ENCODE measurements at regions not wholly inside any gene's neighbourhood (a gene's known extent, or its start where the extent isn't known, plus 50 kb on each side); places are given as distances from the start of the nearest gene placed in this dataset.

GRCh38 chr7:156499247-156499881, 141.2 kb upstream of the RNF32 start:
- Histone ChIP-seq H3K9me3 (ENCODE audit: insufficient read depth, low read depth, low read length) (peaks cover 5% of the 10 kb centered on the region), H3K27ac (ENCODE audit: low read depth, low read length) (no peak overlapping the region), H3K27me3 (ENCODE audit: insufficient read depth, low read length) (no peaks in the 10 kb centered on the region), H3K4me1 (ENCODE audit: insufficient read depth, low read length) (no peaks in the 10 kb centered on the region), H4K20me1 (ENCODE audit: insufficient read depth, low read length) (no peaks in the 10 kb centered on the region), H3K79me2 (ENCODE audit: insufficient read depth, low read length) (no peaks in the 10 kb centered on the region), H3K36me3 (ENCODE audit: insufficient read depth, low read length) (no peaks in the 10 kb centered on the region), H3K4me2 (ENCODE audit: low read length) (no peak overlapping the region), H3K9ac (ENCODE audit: low read length) (no peak overlapping the region), H3K4me3 (ENCODE audit: insufficient read depth, low read depth, low read length) (no peak overlapping the region), H2AFZ (ENCODE audit: low read depth, low read length) (no peak overlapping the region)
- TF ChIP-seq CTCF (IDR thresholded peaks at IDR 0.05; ENCODE audit: insufficient read depth, low read depth, low read length) (no peak), EZH2 (IDR thresholded peaks at IDR 0.05; ENCODE audit: insufficient read depth, low read length) (no peak)
- Mint-ChIP-seq H3K9me3 (ENCODE audit: unreplicated experiment) (peaks cover 2% of the 10 kb centered on the region), H3K27ac (ENCODE audit: unreplicated experiment) (no peak overlapping the region), H3K27me3 (ENCODE audit: low read depth, unreplicated experiment) (peaks cover 7% of the 10 kb centered on the region), H3K4me3 (ENCODE audit: unreplicated experiment) (no peak overlapping the region), H3K36me3 (ENCODE audit: low read depth, unreplicated experiment) (no peaks in the 10 kb centered on the region), H3K4me1 (ENCODE audit: low read depth, unreplicated experiment) (no peaks in the 10 kb centered on the region)
- no peak for FAIRE-seq
- DNase-seq (ENCODE audit: low read depth) = no peak

GRCh38 chr7:156497776-156498509, 142.6 kb upstream of the RNF32 start:
- no peaks in the 10 kb centered on the region for H3K4me1 ChIP-seq (ENCODE audit: insufficient read depth, low read length)
- Mint-ChIP-seq H3K27ac (ENCODE audit: unreplicated experiment) (no peak overlapping the region), H3K4me3 (ENCODE audit: unreplicated experiment) (no peak overlapping the region), H3K4me1 (ENCODE audit: low read depth, unreplicated experiment) (no peaks in the 10 kb centered on the region), H3K36me3 (ENCODE audit: low read depth, unreplicated experiment) (no peaks in the 10 kb centered on the region), H3K27me3 (ENCODE audit: low read depth, unreplicated experiment) (peaks cover 7% of the 10 kb centered on the region), H3K9me3 (ENCODE audit: unreplicated experiment) (peaks cover 2% of the 10 kb centered on the region)
- FAIRE-seq (no peak), DNase-seq (ENCODE audit: low read depth) (no peak)
- no peaks in the 10 kb centered on the region for H3K27me3 ChIP-seq (ENCODE audit: insufficient read depth, low read length)
- peaks cover 5% of the 10 kb centered on the region for H3K9me3 ChIP-seq (ENCODE audit: insufficient read depth, low read depth, low read length)
- H3K4me3 ChIP-seq (ENCODE audit: insufficient read depth, low read depth, low read length) = no peak overlapping the region
- H3K4me2 ChIP-seq (ENCODE audit: low read length) = no peak overlapping the region
- no peak overlapping the region for H2AFZ ChIP-seq (ENCODE audit: low read depth, low read length)
- TF ChIP-seq CTCF (IDR thresholded peaks at IDR 0.05; ENCODE audit: insufficient read depth, low read depth, low read length) (no peak), EZH2 (IDR thresholded peaks at IDR 0.05; ENCODE audit: insufficient read depth, low read length) (no peak)
- no peak overlapping the region for H3K27ac ChIP-seq (ENCODE audit: low read depth, low read length)
- H3K79me2 ChIP-seq (ENCODE audit: insufficient read depth, low read length) = no peaks in the 10 kb centered on the region
- H3K9ac ChIP-seq (ENCODE audit: low read length) = no peak overlapping the region
- no peaks in the 10 kb centered on the region for H3K36me3 ChIP-seq (ENCODE audit: insufficient read depth, low read length)
- no peaks in the 10 kb centered on the region for H4K20me1 ChIP-seq (ENCODE audit: insufficient read depth, low read length)

GRCh38 chr7:156496865-156497264, 143.7 kb upstream of the RNF32 start:
- H4K20me1 ChIP-seq (ENCODE audit: insufficient read depth, low read length) = no peaks in the 10 kb centered on the region
- H3K4me2 ChIP-seq (ENCODE audit: low read length) = no peak overlapping the region
- H3K4me3 ChIP-seq (ENCODE audit: insufficient read depth, low read depth, low read length) = no peak overlapping the region
- peaks cover 2% of the 10 kb centered on the region for H3K9me3 Mint-ChIP-seq (ENCODE audit: unreplicated experiment)
- H3K4me1 ChIP-seq (ENCODE audit: insufficient read depth, low read length) = no peaks in the 10 kb centered on the region
- no peak overlapping the region for H3K9ac ChIP-seq (ENCODE audit: low read length)
- TF ChIP-seq EZH2 (IDR thresholded peaks at IDR 0.05; ENCODE audit: insufficient read depth, low read length) (no peak), CTCF (IDR thresholded peaks at IDR 0.05; ENCODE audit: insufficient read depth, low read depth, low read length) (no peak)
- no peaks in the 10 kb centered on the region for H3K79me2 ChIP-seq (ENCODE audit: insufficient read depth, low read length)
- H3K9me3 ChIP-seq (ENCODE audit: insufficient read depth, low read depth, low read length) = peaks cover 5% of the 10 kb centered on the region
- FAIRE-seq (no peak), DNase-seq (ENCODE audit: low read depth) (no peak)
- no peaks in the 10 kb centered on the region for H3K27me3 ChIP-seq (ENCODE audit: insufficient read depth, low read length)
- H3K4me1 Mint-ChIP-seq (ENCODE audit: low read depth, unreplicated experiment) = no peaks in the 10 kb centered on the region
- peaks cover 9% of the 10 kb centered on the region for H3K27me3 Mint-ChIP-seq (ENCODE audit: low read depth, unreplicated experiment)
- no peak overlapping the region for H3K27ac Mint-ChIP-seq (ENCODE audit: unreplicated experiment)
- no peak overlapping the region for H3K27ac ChIP-seq (ENCODE audit: low read depth, low read length)
- H3K4me3 Mint-ChIP-seq (ENCODE audit: unreplicated experiment) = no peak overlapping the region
- H3K36me3 Mint-ChIP-seq (ENCODE audit: low read depth, unreplicated experiment) = no peaks in the 10 kb centered on the region
- no peaks in the 10 kb centered on the region for H3K36me3 ChIP-seq (ENCODE audit: insufficient read depth, low read length)
- no peak overlapping the region for H2AFZ ChIP-seq (ENCODE audit: low read depth, low read length)
